ENCODE measurements at regions not wholly inside any gene's neighbourhood (a gene's known extent, or its start where the extent isn't known, plus 50 kb on each side); places are given as distances from the start of the nearest gene placed in this dataset.

DNA sequence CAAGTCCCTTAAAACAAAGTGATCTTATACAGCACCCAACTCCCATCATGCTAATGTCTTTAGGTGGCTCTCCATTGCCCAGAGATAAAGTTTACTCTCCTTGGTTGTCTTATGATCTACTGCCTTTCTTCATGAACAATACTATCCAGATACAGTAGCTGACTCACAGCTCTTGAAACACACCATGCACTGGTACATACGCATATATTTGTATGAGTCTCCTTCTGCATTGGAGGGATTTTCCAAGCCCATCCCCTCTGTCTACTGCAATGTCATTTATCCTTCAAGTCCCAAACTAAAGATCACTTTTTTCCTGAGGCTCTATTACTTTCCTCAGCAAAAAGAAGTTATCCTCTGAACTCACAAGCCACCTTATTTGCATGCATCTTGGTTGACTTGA is 84.7 kb upstream of the LRATD1 start:
- Histone ChIP-seq H3K4me3 (ENCODE audit: low read depth in 2 of 2, low read length in 2 of 2) (no peak overlapping the region), H3K27me3 (ENCODE audit: control insufficient read depth, insufficient read depth, low read length) (no peaks in the 10 kb centered on the region), H3K27ac (ENCODE audit: low read length) (no peak overlapping the region), H3K4me1 (ENCODE audit: control insufficient read depth, insufficient read depth, low read length) (no peaks in the 10 kb centered on the region), H3K9me3 (ENCODE audit: control insufficient read depth, insufficient read depth, low read depth, low read length) (no peaks in the 10 kb centered on the region), H3K36me3 (ENCODE audit: control insufficient read depth, insufficient read depth, low read length) (no peaks in the 10 kb centered on the region)
- DNase-seq (ENCODE audit: low read depth, low spot score) (no peak), ATAC-seq (no peak)
- no TSS peak for BruUV-seq (replicated peaks)
- TF ChIP-seq TCF7L2 (IDR thresholded peaks at IDR 0.05; ENCODE audit: low read depth, low read length): no peak
- intact Hi-C loops (cut with micrococcal nuclease; ENCODE audit: unreplicated experiment) (no loop called here), in situ Hi-C loops (cut with HindIII; ENCODE audit: low pct_unique_long_range_greater_than_20kb, low sequenced_read_pairs) (no loop called here)
- CTCF ChIA-PET: no interaction called here
- POLR2A ChIA-PET: no interaction called here

- POLR2A ChIA-PET: no interaction called here
- DNase-seq (ENCODE audit: low read depth, low spot score) (no peak), ATAC-seq (no peak)
- no peak for TF ChIP-seq POLR2AphosphoS5 (IDR thresholded peaks at IDR 0.05; ENCODE audit: low read depth, low read length)
- TF ChIP-seq TCF7L2 (IDR thresholded peaks at IDR 0.05; ENCODE audit: low read depth, low read length): no peak
- no peak for TF ChIP-seq REST (IDR thresholded peaks at IDR 0.05; ENCODE audit: insufficient read depth in 1 of 2, low read depth in 2 of 2, low read length in 1 of 2)
- TF ChIP-seq, protein P1, sequence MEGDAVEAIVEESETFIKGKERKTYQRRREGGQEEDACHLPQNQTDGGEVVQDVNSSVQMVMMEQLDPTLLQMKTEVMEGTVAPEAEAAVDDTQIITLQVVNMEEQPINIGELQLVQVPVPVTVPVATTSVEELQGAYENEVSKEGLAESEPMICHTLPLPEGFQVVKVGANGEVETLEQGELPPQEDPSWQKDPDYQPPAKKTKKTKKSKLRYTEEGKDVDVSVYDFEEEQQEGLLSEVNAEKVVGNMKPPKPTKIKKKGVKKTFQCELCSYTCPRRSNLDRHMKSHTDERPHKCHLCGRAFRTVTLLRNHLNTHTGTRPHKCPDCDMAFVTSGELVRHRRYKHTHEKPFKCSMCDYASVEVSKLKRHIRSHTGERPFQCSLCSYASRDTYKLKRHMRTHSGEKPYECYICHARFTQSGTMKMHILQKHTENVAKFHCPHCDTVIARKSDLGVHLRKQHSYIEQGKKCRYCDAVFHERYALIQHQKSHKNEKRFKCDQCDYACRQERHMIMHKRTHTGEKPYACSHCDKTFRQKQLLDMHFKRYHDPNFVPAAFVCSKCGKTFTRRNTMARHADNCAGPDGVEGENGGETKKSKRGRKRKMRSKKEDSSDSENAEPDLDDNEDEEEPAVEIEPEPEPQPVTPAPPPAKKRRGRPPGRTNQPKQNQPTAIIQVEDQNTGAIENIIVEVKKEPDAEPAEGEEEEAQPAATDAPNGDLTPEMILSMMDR (IDR thresholded peaks at IDR 0.05): no peak
- no peak for TF ChIP-seq SIN3A (IDR thresholded peaks at IDR 0.05; ENCODE audit: borderline replicate concordance, insufficient read depth, low read depth, low read length)
- no peaks in the 10 kb centered on the region for H3K9me3 ChIP-seq (ENCODE audit: control insufficient read depth, insufficient read depth, low read depth, low read length)
- CTCF ChIA-PET: no interaction called here
- H3K4me3 ChIP-seq (ENCODE audit: low read depth in 2 of 2, low read length in 2 of 2): no peak overlapping the region
- BruUV-seq (replicated peaks): no TSS peak
- no peak overlapping the region for H3K27ac ChIP-seq (ENCODE audit: low read length)
- no peaks in the 10 kb centered on the region for H3K36me3 ChIP-seq (ENCODE audit: control insufficient read depth, insufficient read depth, low read length)
- intact Hi-C loops (cut with micrococcal nuclease; ENCODE audit: unreplicated experiment) (no loop called here), in situ Hi-C loops (cut with HindIII; ENCODE audit: low pct_unique_long_range_greater_than_20kb, low sequenced_read_pairs) (no loop called here)
- H3K27me3 ChIP-seq (ENCODE audit: control insufficient read depth, insufficient read depth, low read length): no peaks in the 10 kb centered on the region
- H3K4me1 ChIP-seq (ENCODE audit: control insufficient read depth, insufficient read depth, low read length): no peaks in the 10 kb centered on the region
Measured at GRCh38 chr2:14550658-14551057, 81.9 kb upstream of the LRATD1 start.

GRCh38 chr2:14551069-14551468 is 81.4 kb upstream of the LRATD1 start:
- no peak for ATAC-seq
- BruUV-seq (replicated peaks): no TSS peak
- H3K36me3 ChIP-seq (ENCODE audit: control insufficient read depth, insufficient read depth, low read length): no peaks in the 10 kb centered on the region
- CTCF ChIA-PET: no interaction called here
- intact Hi-C loops (cut with micrococcal nuclease; ENCODE audit: unreplicated experiment): no loop called here
- in situ Hi-C loops (cut with HindIII; ENCODE audit: low pct_unique_long_range_greater_than_20kb, low sequenced_read_pairs): no loop called here
- H3K4me1 ChIP-seq (ENCODE audit: control insufficient read depth, insufficient read depth, low read length): no peaks in the 10 kb centered on the region
- H3K4me3 ChIP-seq (ENCODE audit: low read depth in 2 of 2, low read length in 2 of 2): no peak overlapping the region
- no peak overlapping the region for H3K27ac ChIP-seq (ENCODE audit: low read length)
- DNase-seq (ENCODE audit: low read depth, low spot score): no peak
- no peaks in the 10 kb centered on the region for H3K27me3 ChIP-seq (ENCODE audit: control insufficient read depth, insufficient read depth, low read length)
- POLR2A ChIA-PET: no interaction called here
- TF ChIP-seq, protein P1 (IDR thresholded peaks at IDR 0.05): no peak
- no peak for TF ChIP-seq REST (IDR thresholded peaks at IDR 0.05; ENCODE audit: insufficient read depth in 1 of 2, low read depth in 2 of 2, low read length in 1 of 2)
- no peak for TF ChIP-seq SIN3A (IDR thresholded peaks at IDR 0.05; ENCODE audit: borderline replicate concordance, insufficient read depth, low read depth, low read length)
- no peak for TF ChIP-seq POLR2AphosphoS5 (IDR thresholded peaks at IDR 0.05; ENCODE audit: low read depth, low read length)
- no peak for TF ChIP-seq TCF7L2 (IDR thresholded peaks at IDR 0.05; ENCODE audit: low read depth, low read length)
- H3K9me3 ChIP-seq (ENCODE audit: control insufficient read depth, insufficient read depth, low read depth, low read length): no peaks in the 10 kb centered on the region

All from Panc1 (cell line).